Keratinocyte (primary cell): ENCODE measurements at regions not wholly inside any gene's neighbourhood (a gene's known extent, or its start where the extent isn't known, plus 50 kb on each side); places are given as distances from the start of the nearest gene placed in this dataset.

ENCODE experiments used
- EZH2 ChIP-seq: IDR thresholded peaks from one replicate; pipeline ENCODE4 v1.6.1; 2012; ENCODE audit warnings: inconsistent platforms, mild to moderate bottlenecking, low read length, moderate library complexity
- TF ChIP-seq, protein P1 (sequence below), 3 experiments: IDR thresholded peaks in 1 of 3; conservative IDR thresholded peaks in 1 of 3; optimal IDR thresholded peaks in 1 of 3; 2 replicates in 2 of 3; 3 replicates in 1 of 3; pipeline versions ENCODE3 to v1.5.1; 2011; ENCODE audit warnings: low read length in 3 of 3, mild to moderate bottlenecking in 3 of 3, moderate library complexity in 2 of 3, control low read depth in 1 of 3, inconsistent platforms in 1 of 3; ENCODE audit not compliant: insufficient read depth in 2 of 3; ENCODE audit errors: extremely low read depth in 1 of 3

- TF ChIP-seq, protein P1, sequence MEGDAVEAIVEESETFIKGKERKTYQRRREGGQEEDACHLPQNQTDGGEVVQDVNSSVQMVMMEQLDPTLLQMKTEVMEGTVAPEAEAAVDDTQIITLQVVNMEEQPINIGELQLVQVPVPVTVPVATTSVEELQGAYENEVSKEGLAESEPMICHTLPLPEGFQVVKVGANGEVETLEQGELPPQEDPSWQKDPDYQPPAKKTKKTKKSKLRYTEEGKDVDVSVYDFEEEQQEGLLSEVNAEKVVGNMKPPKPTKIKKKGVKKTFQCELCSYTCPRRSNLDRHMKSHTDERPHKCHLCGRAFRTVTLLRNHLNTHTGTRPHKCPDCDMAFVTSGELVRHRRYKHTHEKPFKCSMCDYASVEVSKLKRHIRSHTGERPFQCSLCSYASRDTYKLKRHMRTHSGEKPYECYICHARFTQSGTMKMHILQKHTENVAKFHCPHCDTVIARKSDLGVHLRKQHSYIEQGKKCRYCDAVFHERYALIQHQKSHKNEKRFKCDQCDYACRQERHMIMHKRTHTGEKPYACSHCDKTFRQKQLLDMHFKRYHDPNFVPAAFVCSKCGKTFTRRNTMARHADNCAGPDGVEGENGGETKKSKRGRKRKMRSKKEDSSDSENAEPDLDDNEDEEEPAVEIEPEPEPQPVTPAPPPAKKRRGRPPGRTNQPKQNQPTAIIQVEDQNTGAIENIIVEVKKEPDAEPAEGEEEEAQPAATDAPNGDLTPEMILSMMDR (optimal IDR thresholded peaks at IDR 0.05 in 1 of 3, IDR thresholded peaks at IDR 0.05 in 1 of 3, conservative IDR thresholded peaks at IDR 0.05 in 1 of 3; ENCODE audit: extremely low read depth in 1 of 3, insufficient read depth in 2 of 3, low read length in 3 of 3): no peak
- TF ChIP-seq EZH2: no peak
These were observed 558.8 kb downstream of the NR2F1-AS1 start for GRCh38 chr5:93022211-93022610.
